ENCODE measurements at regions not wholly inside any gene's neighbourhood (a gene's known extent, or its start where the extent isn't known, plus 50 kb on each side); places are given as distances from the start of the nearest gene placed in this dataset.
A peak's percentile ranks its signal among the peaks of the same experiment; 100 is the strongest.

DNA sequence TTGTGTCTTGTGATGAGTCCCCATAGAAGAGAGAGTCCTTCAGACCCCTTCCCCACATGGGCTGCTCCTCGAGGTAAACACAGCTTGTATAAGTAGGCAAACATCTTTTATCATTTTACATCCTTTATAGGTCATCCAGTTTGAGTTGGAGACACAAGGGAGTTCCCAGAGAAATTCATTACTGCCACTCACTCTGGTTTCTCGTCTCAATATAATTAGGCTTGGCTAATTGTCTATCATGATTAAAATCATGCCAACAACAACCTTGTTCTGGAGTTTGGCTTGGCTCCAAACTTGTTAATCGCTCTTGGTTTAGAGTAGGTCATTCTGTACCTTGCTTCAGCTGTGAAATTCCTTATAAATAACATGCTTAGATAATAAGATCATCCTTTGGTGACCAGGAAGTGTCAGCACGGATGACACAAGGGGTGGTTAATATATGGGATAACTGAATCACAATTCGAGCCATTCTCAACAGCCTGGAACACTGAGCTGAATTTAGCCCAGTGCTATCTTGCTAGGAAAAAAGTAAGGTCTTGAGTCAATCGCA is 70.7 kb upstream of the DAB1 start:
- Mint-ChIP-seq H3K27ac (no peak overlapping the region), H3K9me3 (no peaks in the 10 kb centered on the region), H3K27me3 (ENCODE audit: insufficient read depth, low read depth) (no peaks in the 10 kb centered on the region), H3K4me1 (peaks cover 19% of the 10 kb centered on the region), H3K36me3 (no peaks in the 10 kb centered on the region), H3K4me3 (no peak overlapping the region)
- H3F3A ChIP-seq (ENCODE audit: low read depth) = no peaks in the 10 kb centered on the region
- TF ChIP-seq EZH2 (IDR thresholded peaks at IDR 0.05) (no peak), EZH2phosphoT487 (IDR thresholded peaks at IDR 0.05) (no peak)
- TF ChIP-seq, protein P1, sequence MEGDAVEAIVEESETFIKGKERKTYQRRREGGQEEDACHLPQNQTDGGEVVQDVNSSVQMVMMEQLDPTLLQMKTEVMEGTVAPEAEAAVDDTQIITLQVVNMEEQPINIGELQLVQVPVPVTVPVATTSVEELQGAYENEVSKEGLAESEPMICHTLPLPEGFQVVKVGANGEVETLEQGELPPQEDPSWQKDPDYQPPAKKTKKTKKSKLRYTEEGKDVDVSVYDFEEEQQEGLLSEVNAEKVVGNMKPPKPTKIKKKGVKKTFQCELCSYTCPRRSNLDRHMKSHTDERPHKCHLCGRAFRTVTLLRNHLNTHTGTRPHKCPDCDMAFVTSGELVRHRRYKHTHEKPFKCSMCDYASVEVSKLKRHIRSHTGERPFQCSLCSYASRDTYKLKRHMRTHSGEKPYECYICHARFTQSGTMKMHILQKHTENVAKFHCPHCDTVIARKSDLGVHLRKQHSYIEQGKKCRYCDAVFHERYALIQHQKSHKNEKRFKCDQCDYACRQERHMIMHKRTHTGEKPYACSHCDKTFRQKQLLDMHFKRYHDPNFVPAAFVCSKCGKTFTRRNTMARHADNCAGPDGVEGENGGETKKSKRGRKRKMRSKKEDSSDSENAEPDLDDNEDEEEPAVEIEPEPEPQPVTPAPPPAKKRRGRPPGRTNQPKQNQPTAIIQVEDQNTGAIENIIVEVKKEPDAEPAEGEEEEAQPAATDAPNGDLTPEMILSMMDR (IDR thresholded peaks at IDR 0.05) = no peak
- no peaks in the 10 kb centered on the region for H3K9me3 ChIP-seq (ENCODE audit: low read depth)
- peaks cover 2% of the 10 kb centered on the region for H3K4me1 ChIP-seq
- no peak overlapping the region for H3K4me2 ChIP-seq
- H3K36me3 ChIP-seq = no peaks in the 10 kb centered on the region
- no peak overlapping the region for H2AFZ ChIP-seq (replicated peaks)
- no peaks in the 10 kb centered on the region for H4K20me1 ChIP-seq (ENCODE audit: low read depth)
- no peak overlapping the region for H3K4me3 ChIP-seq
- no peaks in the 10 kb centered on the region for H3K79me2 ChIP-seq (ENCODE audit: low read depth)
- H3K9ac ChIP-seq = no peak overlapping the region
- H3K27me3 ChIP-seq = no peaks in the 10 kb centered on the region
- DNase-seq (ENCODE audit: low spot score) = no peak
- H3K27ac ChIP-seq = no peak overlapping the region

DNA sequence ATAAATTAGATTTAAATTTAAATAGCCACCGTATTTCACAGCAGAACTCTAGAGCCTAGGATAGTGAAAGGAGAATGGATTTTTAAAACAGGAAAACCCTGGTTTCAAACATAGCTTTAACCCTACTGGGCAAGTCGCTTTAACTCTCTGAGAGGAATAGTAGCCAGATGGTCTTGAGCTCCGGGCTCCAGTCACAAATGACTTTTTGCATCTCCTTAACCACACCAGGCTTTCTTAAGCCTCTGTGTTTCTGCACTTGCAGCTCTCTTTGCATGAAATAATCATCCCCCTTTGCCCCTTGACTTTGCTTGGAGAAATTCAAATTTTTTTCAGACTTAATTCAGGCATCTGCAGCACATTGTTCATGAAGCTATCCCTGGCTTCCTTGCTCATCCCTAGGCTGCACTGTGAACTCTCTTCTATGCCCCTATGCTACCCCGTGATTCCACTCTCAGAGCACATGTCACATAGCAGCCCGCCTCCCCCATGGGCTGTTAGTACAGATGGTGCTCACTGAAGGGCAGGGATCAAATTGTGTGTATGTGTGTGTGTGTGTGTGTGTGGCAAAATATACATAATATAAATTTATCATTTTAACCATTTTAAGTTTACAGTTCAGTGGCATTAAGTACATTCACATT is 68.8 kb upstream of the DAB1 start:
- Mint-ChIP-seq H3K4me1 (peaks cover 23% of the 10 kb centered on the region), H3K27ac (no peak overlapping the region), H3K9me3 (no peaks in the 10 kb centered on the region), H3K27me3 (ENCODE audit: insufficient read depth, low read depth) (no peaks in the 10 kb centered on the region), H3K4me3 (no peak overlapping the region), H3K36me3 (no peaks in the 10 kb centered on the region)
- no peaks in the 10 kb centered on the region for H3K9me3 ChIP-seq (ENCODE audit: low read depth)
- H3F3A ChIP-seq (ENCODE audit: low read depth) = no peaks in the 10 kb centered on the region
- H3K36me3 ChIP-seq = no peaks in the 10 kb centered on the region
- no peak overlapping the region for H3K9ac ChIP-seq
- H4K20me1 ChIP-seq (ENCODE audit: low read depth) = no peaks in the 10 kb centered on the region
- no peak overlapping the region for H3K4me2 ChIP-seq
- no peak overlapping the region for H2AFZ ChIP-seq (replicated peaks)
- TF ChIP-seq EZH2phosphoT487 (IDR thresholded peaks at IDR 0.05) = no peak
- no peaks in the 10 kb centered on the region for H3K27me3 ChIP-seq
- H3K79me2 ChIP-seq (ENCODE audit: low read depth) = no peaks in the 10 kb centered on the region
- H3K27ac ChIP-seq = no peak overlapping the region
- H3K4me3 ChIP-seq = no peak overlapping the region
- peaks cover 8% of the 10 kb centered on the region for H3K4me1 ChIP-seq
- no peak for DNase-seq (ENCODE audit: low spot score)

DNA sequence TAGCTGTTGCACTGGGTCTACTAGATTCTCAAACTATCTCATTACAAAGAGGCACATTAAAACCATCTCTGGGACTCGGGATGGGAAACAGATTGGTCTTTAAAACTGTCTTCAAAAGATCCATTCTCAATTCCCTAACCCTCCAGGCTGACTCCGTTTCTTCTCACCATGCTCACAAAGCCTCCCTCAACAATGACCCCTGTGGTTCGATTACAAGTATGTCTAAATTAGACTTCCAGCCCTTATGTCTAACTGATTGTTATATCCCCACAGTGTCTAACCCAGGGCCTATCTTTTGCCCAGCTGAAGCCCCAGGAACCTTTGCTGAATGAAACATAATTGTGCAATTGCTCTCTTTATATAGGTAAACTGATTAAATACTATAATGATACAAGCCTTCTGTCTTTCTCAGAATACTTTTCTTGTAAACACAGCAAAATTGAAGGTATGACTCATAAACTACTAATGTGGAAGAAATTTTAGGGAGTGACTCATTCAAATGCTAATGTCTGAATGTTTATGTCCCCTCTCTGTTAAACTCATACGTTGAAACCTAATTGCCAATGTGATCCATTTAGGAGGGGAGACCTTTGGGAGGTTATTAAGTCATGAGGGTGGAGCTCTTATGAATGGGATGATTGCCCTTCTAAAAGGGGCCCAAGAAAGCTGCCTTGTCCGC is 65.6 kb upstream of the DAB1 start:
- no peaks in the 10 kb centered on the region for H3K36me3 Mint-ChIP-seq
- no peak overlapping the region for H2AFZ ChIP-seq (replicated peaks)

More for the DNA sequence above, 65.6 kb upstream of the DAB1 start:
- no peak overlapping the region for H3K4me3 ChIP-seq
- no peaks in the 10 kb centered on the region for H4K20me1 ChIP-seq (ENCODE audit: low read depth)
- Mint-ChIP-seq H3K4me1 (peaks cover 23% of the 10 kb centered on the region), H3K4me3 (no peak overlapping the region), H3K27ac (no peak overlapping the region), H3K27me3 (ENCODE audit: insufficient read depth, low read depth) (no peaks in the 10 kb centered on the region), H3K9me3 (no peaks in the 10 kb centered on the region)
- TF ChIP-seq EZH2phosphoT487 (IDR thresholded peaks at IDR 0.05) (no peak), EZH2 (IDR thresholded peaks at IDR 0.05) (no peak)
- TF ChIP-seq, protein P1 (IDR thresholded peaks at IDR 0.05) = no peak
- no peaks in the 10 kb centered on the region for H3K36me3 ChIP-seq
- peaks cover 8% of the 10 kb centered on the region for H3K4me1 ChIP-seq
- peak; percentile 8 for DNase-seq (ENCODE audit: low spot score)
- no peak overlapping the region for H3K4me2 ChIP-seq
- H3K27ac ChIP-seq = no peak overlapping the region
- no peaks in the 10 kb centered on the region for H3F3A ChIP-seq (ENCODE audit: low read depth)
- no peaks in the 10 kb centered on the region for H3K9me3 ChIP-seq (ENCODE audit: low read depth)
- H3K9ac ChIP-seq = no peak overlapping the region
- no peaks in the 10 kb centered on the region for H3K27me3 ChIP-seq
- H3K79me2 ChIP-seq (ENCODE audit: low read depth) = no peaks in the 10 kb centered on the region

Measured in neural progenitor cell (in vitro differentiated cells).